Stomach (tissue), 8 donors: ENCODE measurements at regions not wholly inside any gene's neighbourhood (a gene's known extent, or its start where the extent isn't known, plus 50 kb on each side); places are given as distances from the start of the nearest gene placed in this dataset.

Source experiments
- DNase-seq, 2 donors: peaks; one replicate each; pipeline versions ENCODE4 v3.0.0 to v3.0.0-alpha.2; 2013 to 2019
- H3K27ac ChIP-seq, 5 donors: fragments of 200-600 bp in 4 of 5; sonication (generic) in 4 of 5; one replicate each; pipeline ENCODE4 v1.5.1; 2013 to 2019; ENCODE audit warnings: mild to moderate bottlenecking in 1 of 5, moderate library complexity in 1 of 5
- H3K27me3 ChIP-seq, 3 donors: fragments of 200-600 bp; sonication (generic); one replicate each; pipeline ENCODE4 v1.5.1; 2017 to 2019; ENCODE audit warnings: mixed run types in 1 of 3
- H3K36me3 ChIP-seq, 4 donors: fragments of 200-600 bp; sonication (generic); 1 replicate in 3 of 4; 2 replicates in 1 of 4; pipeline ENCODE4 v1.5.1; 2016 to 2019
- H3K4me1 ChIP-seq, 4 donors: fragments of 200-600 bp; sonication (generic); one replicate each; pipeline ENCODE4 v1.5.1; 2016 to 2019
- H3K4me3 ChIP-seq, 4 donors: fragments of 200-600 bp; sonication (generic) in 3 of 4; one replicate each; pipeline ENCODE4 v1.5.1; 2016 to 2019; ENCODE audit warnings: mild to moderate bottlenecking in 1 of 4
- H3K9me3 ChIP-seq, 4 donors: fragments of 200-600 bp; sonication (generic); one replicate each; pipeline ENCODE4 v1.5.1; 2016 to 2019
- EP300 ChIP-seq: sonication (generic); formaldehyde crosslinking; IDR thresholded peaks from one replicate; pipeline ENCODE4 v1.6.1; 2017; ENCODE audit warnings: antibody characterized with exemption
- POLR2A ChIP-seq, 4 donors: fragments of 450-650 bp; IDR thresholded peaks; one replicate each; pipeline ENCODE4 v1.6.1; 2016; ENCODE audit warnings: antibody characterized with exemption in 4 of 4, control low read depth in 2 of 4, mild to moderate bottlenecking in 1 of 4, moderate library complexity in 1 of 4
- POLR2AphosphoS5 ChIP-seq, 3 donors: sonication (generic); formaldehyde crosslinking; IDR thresholded peaks; one replicate each; pipeline ENCODE4 v1.6.1; 2016; ENCODE audit warnings: antibody characterized with exemption in 3 of 3
- WGBS, 5 donors: extraction: QIAGEN DNeasy Blood & Tissue Kit in 3 of 5; methylation state at CpG; one replicate each; pipeline versions ENCODE4 v1.1.5 to v1.1.7; 2013 to 2018; 5-methylcytosine and 5-hydroxymethylcytosine counted together
- intact Hi-C: fragments of 100-400 bp; cut with DNase I; formaldehyde crosslinking; loops from one replicate; pipeline ENCODE4 v1.15.1; 2023; ENCODE audit warnings: low total_unique reads
- TF ChIP-seq, protein P1 (sequence below), 7 experiments: fragments of 450-650 bp in 4 of 7; fragments of 200-600 bp in 3 of 7; sonication (generic) in 3 of 7; IDR thresholded peaks; one replicate each; pipeline ENCODE4 v1.5.1; 2016 to 2019; ENCODE audit warnings: antibody characterized with exemption in 7 of 7, control low read depth in 2 of 7, mild to moderate bottlenecking in 1 of 7
- donor health status: healthy with polysubstance abuse.
- donor health status: Bipolar disorder and iron deficiency.
- donor health status: healthy.

DNA sequence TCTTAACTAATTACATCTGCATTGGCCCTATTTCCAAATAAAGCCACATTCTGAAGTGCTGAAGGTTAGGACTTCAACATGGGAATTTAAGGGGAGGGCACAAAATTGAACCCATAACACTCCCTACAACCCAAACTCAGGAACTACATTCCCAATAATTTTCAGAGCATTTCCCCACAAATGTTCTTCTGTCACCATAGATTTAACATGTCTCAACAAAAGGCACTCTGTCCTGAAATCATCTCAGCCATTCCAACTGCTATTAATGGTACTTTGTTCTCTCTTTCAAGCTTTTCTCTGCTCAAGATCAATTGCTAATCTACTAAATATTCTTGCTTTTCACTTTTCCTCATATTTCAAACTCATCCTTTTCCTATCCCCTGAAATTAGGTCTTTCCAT is 74.0 kb upstream of the SOX1 start:
- Histone ChIP-seq H3K4me3 (no peak overlapping the region), H3K4me1 (no peaks in the 10 kb centered on the region), H3K27me3 (peaks cover 0 to 11% (median 0%) of the 10 kb centered on the region in 3 donors), H3K27ac (no peak overlapping the region), H3K36me3 (no peaks in the 10 kb centered on the region), H3K9me3 (peaks cover 3 to 24% (median 15%) of the 10 kb centered on the region in 4 donors)
- TF ChIP-seq, protein P1, sequence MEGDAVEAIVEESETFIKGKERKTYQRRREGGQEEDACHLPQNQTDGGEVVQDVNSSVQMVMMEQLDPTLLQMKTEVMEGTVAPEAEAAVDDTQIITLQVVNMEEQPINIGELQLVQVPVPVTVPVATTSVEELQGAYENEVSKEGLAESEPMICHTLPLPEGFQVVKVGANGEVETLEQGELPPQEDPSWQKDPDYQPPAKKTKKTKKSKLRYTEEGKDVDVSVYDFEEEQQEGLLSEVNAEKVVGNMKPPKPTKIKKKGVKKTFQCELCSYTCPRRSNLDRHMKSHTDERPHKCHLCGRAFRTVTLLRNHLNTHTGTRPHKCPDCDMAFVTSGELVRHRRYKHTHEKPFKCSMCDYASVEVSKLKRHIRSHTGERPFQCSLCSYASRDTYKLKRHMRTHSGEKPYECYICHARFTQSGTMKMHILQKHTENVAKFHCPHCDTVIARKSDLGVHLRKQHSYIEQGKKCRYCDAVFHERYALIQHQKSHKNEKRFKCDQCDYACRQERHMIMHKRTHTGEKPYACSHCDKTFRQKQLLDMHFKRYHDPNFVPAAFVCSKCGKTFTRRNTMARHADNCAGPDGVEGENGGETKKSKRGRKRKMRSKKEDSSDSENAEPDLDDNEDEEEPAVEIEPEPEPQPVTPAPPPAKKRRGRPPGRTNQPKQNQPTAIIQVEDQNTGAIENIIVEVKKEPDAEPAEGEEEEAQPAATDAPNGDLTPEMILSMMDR (IDR thresholded peaks at IDR 0.05) = no peak
- intact Hi-C loops = no loop called here
- DNase-seq = no peak

- Histone ChIP-seq H3K9me3 (peaks cover 3 to 24% (median 15%) of the 10 kb centered on the region in 4 donors), H3K27ac (no peak overlapping the region), H3K4me1 (no peaks in the 10 kb centered on the region), H3K27me3 (peaks cover 0 to 18% (median 0%) of the 10 kb centered on the region in 3 donors), H3K4me3 (no peak overlapping the region), H3K36me3 (no peaks in the 10 kb centered on the region)
- DNase-seq = no peak
- WGBS, 5 donors = 22 to 51% (median 27%) methylated on average over 3 of the region's 3 CpGs
- TF ChIP-seq POLR2AphosphoS5 (IDR thresholded peaks at IDR 0.05) (no peak), EP300 (no peak), POLR2A (IDR thresholded peaks at IDR 0.05) (no peak)
- TF ChIP-seq, protein P1 (IDR thresholded peaks at IDR 0.05) = no peak
- intact Hi-C loops = no loop called here
Measured at GRCh38 chr13:111993691-111994090, 73.3 kb upstream of the SOX1 start.

- Histone ChIP-seq H3K27me3 (peaks cover 0 to 27% (median 0%) of the 10 kb centered on the region in 3 donors), H3K9me3 (peaks cover 3 to 16% (median 12%) of the 10 kb centered on the region in 4 donors), H3K27ac (no peak overlapping the region), H3K4me1 (no peaks in the 10 kb centered on the region), H3K36me3 (no peaks in the 10 kb centered on the region), H3K4me3 (no peak overlapping the region)
- TF ChIP-seq EP300 = no peak
- TF ChIP-seq POLR2AphosphoS5 (IDR thresholded peaks at IDR 0.05) = no peak
- intact Hi-C loops = no loop called here
- WGBS, 5 donors = 81 to 86% (median 86%) methylated on average over 11 of the region's 11 CpGs
- DNase-seq = no peak
Measured at GRCh38 chr13:111994578-111994977, 72.4 kb upstream of the SOX1 start.

DNA sequence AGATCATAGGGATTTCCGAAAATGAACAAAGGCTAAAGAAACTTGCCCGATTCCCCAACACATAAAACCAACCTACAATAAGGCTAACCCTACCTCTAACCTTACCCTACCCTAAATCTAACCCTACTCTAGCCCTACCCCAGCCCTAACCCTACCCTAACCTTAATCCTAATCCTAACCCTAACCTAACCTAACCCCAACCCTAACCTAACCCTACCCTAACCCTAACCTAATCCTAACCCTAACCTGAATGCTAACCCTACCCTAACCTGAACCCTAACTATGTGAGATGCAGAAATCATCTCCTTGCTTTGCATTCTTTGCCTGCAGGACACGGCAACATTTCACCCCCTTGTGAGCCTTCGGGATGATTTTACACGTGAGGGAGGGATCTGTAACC is 67.6 kb upstream of the SOX1 start:
- intact Hi-C loops = no loop called here
- no peak overlapping the region for H3K27ac ChIP-seq
- no peaks in the 10 kb centered on the region for H3K9me3 ChIP-seq
- H3K36me3 ChIP-seq = no peaks in the 10 kb centered on the region
- WGBS, 5 donors = 75 to 78% (median 76%) methylated on average over 5 of the region's 5 CpGs
- no peak overlapping the region for H3K4me3 ChIP-seq
- no peaks in the 10 kb centered on the region for H3K4me1 ChIP-seq
- TF ChIP-seq EP300 (no peak), POLR2AphosphoS5 (IDR thresholded peaks at IDR 0.05) (no peak), POLR2A (IDR thresholded peaks at IDR 0.05) (no peak)
- TF ChIP-seq, protein P1 (IDR thresholded peaks at IDR 0.05) = no peak
- DNase-seq = no peak
- H3K27me3 ChIP-seq = peaks cover 0 to 34% (median 0%) of the 10 kb centered on the region in 3 donors

GRCh38 chr13:112000888-112001287 is 66.1 kb upstream of the SOX1 start:
- Histone ChIP-seq H3K4me1 (no peaks in the 10 kb centered on the region), H3K4me3 (no peak overlapping the region), H3K27me3 (peaks cover 0 to 40% (median 0%) of the 10 kb centered on the region in 3 donors), H3K27ac (no peak overlapping the region), H3K9me3 (peaks cover 0 to 12% (median 1%) of the 10 kb centered on the region in 4 donors), H3K36me3 (no peaks in the 10 kb centered on the region)
- WGBS, 5 donors = 84 to 89% (median 86%) methylated on average over 4 of the region's 4 CpGs
- DNase-seq = no peak
- no peak for TF ChIP-seq EP300
- TF ChIP-seq POLR2AphosphoS5 (IDR thresholded peaks at IDR 0.05) = no peak
- TF ChIP-seq, protein P1 (IDR thresholded peaks at IDR 0.05) = no peak
- no peak for TF ChIP-seq POLR2A (IDR thresholded peaks at IDR 0.05)
- intact Hi-C loops = no loop called here
